ENCODE measurements at regions not wholly inside any gene's neighbourhood (a gene's known extent, or its start where the extent isn't known, plus 50 kb on each side); places are given as distances from the start of the nearest gene placed in this dataset.
"Not testable (repeated sequence)": the region's sequence is repeated elsewhere in the genome, so short reads cannot be mapped to it uniquely, and the experiment has no call there.

GRCh38 chr14:29403091-29403490 lies 524.6 kb downstream of the PRKD1 start:
- no peak overlapping the region for H4K8ac ChIP-seq (ENCODE audit: low read depth, low read length)
- no peaks in the 10 kb centered on the region for H3K9me3 ChIP-seq (ENCODE audit: insufficient read depth, low read depth, low read length)
- H2BK12ac ChIP-seq (ENCODE audit: low read length), result no peak overlapping the region
- H3K4me3 ChIP-seq (ENCODE audit: low read depth, low read length), result no peak overlapping the region
- no peaks in the 10 kb centered on the region for H3K79me1 ChIP-seq (ENCODE audit: low read length)
- H4K12ac ChIP-seq (ENCODE audit: low read depth, low read length), result no peak overlapping the region
- H2BK120ac ChIP-seq (ENCODE audit: insufficient read depth, low read length, poor library complexity), result no peak overlapping the region
- H3K27ac ChIP-seq (ENCODE audit: low read depth, low read length), result no peak overlapping the region
- H3K4me1 ChIP-seq (ENCODE audit: control insufficient read depth in 1 of 2, insufficient read depth in 2 of 2, low read length in 2 of 2), result no peaks in the 10 kb centered on the region
- H2AK5ac ChIP-seq (ENCODE audit: low read length), result no peak overlapping the region
- H3K23ac ChIP-seq (ENCODE audit: low read length), result no peak overlapping the region
- no peak overlapping the region for H2AFZ ChIP-seq (ENCODE audit: insufficient read depth, low read length, poor library complexity)
- no peak overlapping the region for H3K9ac ChIP-seq (ENCODE audit: low read length)
- no CpG with 5 or more reads among the region's 2 CpGs for WGBS (ENCODE audit: extremely low coverage, insufficient coverage, insufficient read length)
- no peak overlapping the region for H3K4me2 ChIP-seq (ENCODE audit: low read length)
- no peak overlapping the region for H4K91ac ChIP-seq (ENCODE audit: low read depth, low read length)
- DNase-seq, result no peak
- no peaks in the 10 kb centered on the region for H3K79me2 ChIP-seq (ENCODE audit: control insufficient read depth, insufficient read depth, low read length, poor library complexity)
- no peak overlapping the region for H3K18ac ChIP-seq (ENCODE audit: low read length)
- no peaks in the 10 kb centered on the region for H3K27me3 ChIP-seq (ENCODE audit: insufficient read depth, low read length)
- H3K4ac ChIP-seq (ENCODE audit: low read depth, low read length), result no peak overlapping the region
- H3K14ac ChIP-seq (ENCODE audit: low read length), result no peak overlapping the region
- no peak overlapping the region for H2BK5ac ChIP-seq (ENCODE audit: low read depth, low read length, poor library complexity)
- no peaks in the 10 kb centered on the region for H3K36me3 ChIP-seq (ENCODE audit: control insufficient read depth in 1 of 2, insufficient read depth in 2 of 2, low read length in 2 of 2)

GRCh38 chr14:29410581-29410980 lies 517.1 kb downstream of the PRKD1 start:
- DNase-seq, result no peak
- Histone ChIP-seq H2BK5ac (ENCODE audit: low read depth, low read length, poor library complexity) (no peak overlapping the region), H3K4ac (ENCODE audit: low read depth, low read length) (no peak overlapping the region), H2BK120ac (ENCODE audit: insufficient read depth, low read length, poor library complexity) (no peak overlapping the region), H3K36me3 (ENCODE audit: control insufficient read depth in 1 of 2, insufficient read depth in 2 of 2, low read length in 2 of 2) (no peaks in the 10 kb centered on the region), H3K4me1 (ENCODE audit: control insufficient read depth in 1 of 2, insufficient read depth in 2 of 2, low read length in 2 of 2) (no peaks in the 10 kb centered on the region), H2AK5ac (ENCODE audit: low read length) (no peak overlapping the region), H3K23ac (ENCODE audit: low read length) (no peak overlapping the region), H2BK12ac (ENCODE audit: low read length) (no peak overlapping the region), H3K27ac (ENCODE audit: low read depth, low read length) (no peak overlapping the region), H3K9ac (ENCODE audit: low read length) (no peak overlapping the region), H3K79me1 (ENCODE audit: low read length) (no peaks in the 10 kb centered on the region), H3K4me2 (ENCODE audit: low read length) (no peak overlapping the region), H3K27me3 (ENCODE audit: insufficient read depth, low read length) (no peaks in the 10 kb centered on the region), H3K4me3 (ENCODE audit: low read depth, low read length) (no peak overlapping the region), H3K79me2 (ENCODE audit: control insufficient read depth, insufficient read depth, low read length, poor library complexity) (no peaks in the 10 kb centered on the region), H3K18ac (ENCODE audit: low read length) (no peak overlapping the region), H2AFZ (ENCODE audit: insufficient read depth, low read length, poor library complexity) (no peak overlapping the region), H3K14ac (ENCODE audit: low read length) (no peak overlapping the region), H4K91ac (ENCODE audit: low read depth, low read length) (no peak overlapping the region), H3K9me3 (ENCODE audit: insufficient read depth, low read depth, low read length) (peaks cover 5% of the 10 kb centered on the region), H4K12ac (ENCODE audit: low read depth, low read length) (no peak overlapping the region), H4K8ac (ENCODE audit: low read depth, low read length) (no peak overlapping the region)
- no CpG with 5 or more reads among the region's 2 CpGs for WGBS (ENCODE audit: extremely low coverage, insufficient coverage, insufficient read length)

- not testable (repeated sequence) for H3K4me1 ChIP-seq (ENCODE audit: control insufficient read depth in 1 of 2, insufficient read depth in 2 of 2, low read length in 2 of 2)
- no CpG with 5 or more reads among the region's 5 CpGs for WGBS (ENCODE audit: extremely low coverage, insufficient coverage, insufficient read length)
These were observed 512.7 kb downstream of the PRKD1 start for GRCh38 chr14:29414931-29415330.

GRCh38 chr14:29419736-29420135 lies 507.9 kb downstream of the PRKD1 start:
- Histone ChIP-seq H3K18ac (ENCODE audit: low read length) (no peak overlapping the region), H3K14ac (ENCODE audit: low read length) (no peak overlapping the region), H2BK120ac (ENCODE audit: insufficient read depth, low read length, poor library complexity) (no peak overlapping the region), H3K9me3 (ENCODE audit: insufficient read depth, low read depth, low read length) (no peaks in the 10 kb centered on the region), H3K36me3 (ENCODE audit: control insufficient read depth in 1 of 2, insufficient read depth in 2 of 2, low read length in 2 of 2) (no peaks in the 10 kb centered on the region), H3K79me2 (ENCODE audit: control insufficient read depth, insufficient read depth, low read length, poor library complexity) (no peaks in the 10 kb centered on the region), H3K4me2 (ENCODE audit: low read length) (no peak overlapping the region), H3K9ac (ENCODE audit: low read length) (no peak overlapping the region), H3K4me1 (ENCODE audit: control insufficient read depth in 1 of 2, insufficient read depth in 2 of 2, low read length in 2 of 2) (no peaks in the 10 kb centered on the region), H2BK12ac (ENCODE audit: low read length) (no peak overlapping the region), H2AK5ac (ENCODE audit: low read length) (no peak overlapping the region), H3K79me1 (ENCODE audit: low read length) (no peaks in the 10 kb centered on the region), H2AFZ (ENCODE audit: insufficient read depth, low read length, poor library complexity) (no peak overlapping the region), H4K12ac (ENCODE audit: low read depth, low read length) (no peak overlapping the region), H3K4me3 (ENCODE audit: low read depth, low read length) (no peak overlapping the region), H2BK5ac (ENCODE audit: low read depth, low read length, poor library complexity) (no peak overlapping the region), H3K4ac (ENCODE audit: low read depth, low read length) (no peak overlapping the region), H3K23ac (ENCODE audit: low read length) (no peak overlapping the region), H3K27ac (ENCODE audit: low read depth, low read length) (no peak overlapping the region), H4K8ac (ENCODE audit: low read depth, low read length) (no peak overlapping the region), H3K27me3 (ENCODE audit: insufficient read depth, low read length) (no peaks in the 10 kb centered on the region), H4K91ac (ENCODE audit: low read depth, low read length) (no peak overlapping the region)
- DNase-seq, result no peak
- no CpG with 5 or more reads among the region's 1 CpG for WGBS (ENCODE audit: extremely low coverage, insufficient coverage, insufficient read length)

More at GRCh38 chr14:29414931-29415330, 512.7 kb downstream of the PRKD1 start:
- not testable (repeated sequence) for H3K14ac ChIP-seq (ENCODE audit: low read length); H3K79me1 ChIP-seq (ENCODE audit: low read length); H3K18ac ChIP-seq (ENCODE audit: low read length); H4K91ac ChIP-seq (ENCODE audit: low read depth, low read length); H3K4me2 ChIP-seq (ENCODE audit: low read length); H3K27ac ChIP-seq (ENCODE audit: low read depth, low read length); H4K12ac ChIP-seq (ENCODE audit: low read depth, low read length); H4K8ac ChIP-seq (ENCODE audit: low read depth, low read length); H2BK12ac ChIP-seq (ENCODE audit: low read length); DNase-seq; H3K36me3 ChIP-seq (ENCODE audit: control insufficient read depth in 1 of 2, insufficient read depth in 2 of 2, low read length in 2 of 2); H2BK120ac ChIP-seq (ENCODE audit: insufficient read depth, low read length, poor library complexity); H2AFZ ChIP-seq (ENCODE audit: insufficient read depth, low read length, poor library complexity); H3K23ac ChIP-seq (ENCODE audit: low read length); H3K4ac ChIP-seq (ENCODE audit: low read depth, low read length); H3K9me3 ChIP-seq (ENCODE audit: insufficient read depth, low read depth, low read length); H3K79me2 ChIP-seq (ENCODE audit: control insufficient read depth, insufficient read depth, low read length, poor library complexity); H3K27me3 ChIP-seq (ENCODE audit: insufficient read depth, low read length); H2BK5ac ChIP-seq (ENCODE audit: low read depth, low read length, poor library complexity); H3K9ac ChIP-seq (ENCODE audit: low read length); H3K4me3 ChIP-seq (ENCODE audit: low read depth, low read length); H2AK5ac ChIP-seq (ENCODE audit: low read length)
